Osteoblast (primary cell): ENCODE measurements at regions not wholly inside any gene's neighbourhood (a gene's known extent, or its start where the extent isn't known, plus 50 kb on each side); places are given as distances from the start of the nearest gene placed in this dataset.

Experiments
- DNase-seq: peaks from one replicate; pipeline ENCODE4 v3.0.0; 2011; ENCODE audit warnings: low spot score, mixed read lengths; ENCODE audit not compliant: insufficient read length; ENCODE audit errors: missing footprints
- H2AFZ ChIP-seq: 2 replicates; pipeline ENCODE4 v1.6.0; 2011; ENCODE audit warnings: mild to moderate bottlenecking, low read length
- H3K27ac ChIP-seq: 2 replicates; pipeline ENCODE4 v1.5.1; 2011; ENCODE audit warnings: mild to moderate bottlenecking, low read depth, low read length, moderate library complexity
- H3K27me3 ChIP-seq: 2 replicates; pipeline ENCODE4 v1.6.0; 2012; ENCODE audit warnings: mild to moderate bottlenecking, control low read depth, inconsistent platforms, low read length, moderate library complexity; ENCODE audit not compliant: insufficient read depth
- H3K36me3 ChIP-seq: 2 replicates; pipeline ENCODE4 v1.5.1; 2011; ENCODE audit warnings: mild to moderate bottlenecking, low read length, control low read depth, moderate library complexity; ENCODE audit not compliant: insufficient read depth
- H3K4me1 ChIP-seq: 2 replicates; pipeline ENCODE4 v1.5.1; 2011; ENCODE audit warnings: mild to moderate bottlenecking, low read length, control low read depth, moderate library complexity; ENCODE audit not compliant: insufficient read depth
- H3K4me2 ChIP-seq: 2 replicates; pipeline ENCODE4 v1.6.0; 2011; ENCODE audit warnings: mild to moderate bottlenecking, low read length; ENCODE audit not compliant: insufficient read depth
- H3K4me3 ChIP-seq: fragments of 200-600 bp; sonication (generic); 3 replicates; pipeline ENCODE4 v1.5.1; 2012; ENCODE audit warnings: mild to moderate bottlenecking, low read length, inconsistent platforms; ENCODE audit not compliant: insufficient read depth
- H3K79me2 ChIP-seq: 2 replicates; pipeline ENCODE4 v1.6.0; 2012; ENCODE audit warnings: mild to moderate bottlenecking, low read length, control low read depth, inconsistent platforms; ENCODE audit not compliant: insufficient read depth
- H3K9me3 ChIP-seq: 2 replicates; pipeline ENCODE4 v1.5.1; 2011; ENCODE audit warnings: low read depth, low read length, control low read depth
- H4K20me1 ChIP-seq: 2 replicates; pipeline ENCODE4 v1.6.0; 2012; ENCODE audit warnings: mild to moderate bottlenecking, low read length, control low read depth; ENCODE audit not compliant: insufficient read depth
- TF ChIP-seq, protein P1 (sequence below): IDR thresholded peaks from 2 replicates; pipeline ENCODE4 v1.5.1; 2011; ENCODE audit warnings: mild to moderate bottlenecking, low read depth, low read length, moderate library complexity; ENCODE audit errors: extremely low read depth

DNA sequence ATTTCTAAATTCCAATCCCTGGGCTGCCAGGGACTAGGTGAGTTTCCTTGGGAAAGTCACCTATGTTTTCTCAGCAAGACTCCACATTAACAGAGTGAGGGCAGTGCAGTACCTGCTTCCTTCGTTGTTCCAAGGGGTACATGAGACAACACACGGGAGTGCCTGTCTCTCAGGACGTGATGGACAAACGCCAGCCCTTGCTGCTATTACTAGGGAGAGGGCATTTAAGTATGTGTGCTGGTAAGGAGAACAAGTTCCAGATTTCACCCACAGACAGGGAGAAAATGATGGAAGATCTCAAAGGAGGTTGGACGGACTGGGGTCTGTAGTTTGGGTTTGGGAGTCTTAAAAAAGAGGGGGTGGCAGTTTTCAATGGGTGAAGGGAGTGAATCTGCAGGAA is 195.7 kb downstream of the HERPUD2 start:
- Histone ChIP-seq H3K27me3 (no peaks in the 10 kb centered on the region), H4K20me1 (no peaks in the 10 kb centered on the region), H3K9me3 (no peaks in the 10 kb centered on the region), H3K4me1 (no peaks in the 10 kb centered on the region), H2AFZ (no peak overlapping the region), H3K4me2 (no peak overlapping the region), H3K79me2 (no peaks in the 10 kb centered on the region), H3K36me3 (no peaks in the 10 kb centered on the region), H3K4me3 (no peak overlapping the region), H3K27ac (no peak overlapping the region)
- TF ChIP-seq, protein P1, sequence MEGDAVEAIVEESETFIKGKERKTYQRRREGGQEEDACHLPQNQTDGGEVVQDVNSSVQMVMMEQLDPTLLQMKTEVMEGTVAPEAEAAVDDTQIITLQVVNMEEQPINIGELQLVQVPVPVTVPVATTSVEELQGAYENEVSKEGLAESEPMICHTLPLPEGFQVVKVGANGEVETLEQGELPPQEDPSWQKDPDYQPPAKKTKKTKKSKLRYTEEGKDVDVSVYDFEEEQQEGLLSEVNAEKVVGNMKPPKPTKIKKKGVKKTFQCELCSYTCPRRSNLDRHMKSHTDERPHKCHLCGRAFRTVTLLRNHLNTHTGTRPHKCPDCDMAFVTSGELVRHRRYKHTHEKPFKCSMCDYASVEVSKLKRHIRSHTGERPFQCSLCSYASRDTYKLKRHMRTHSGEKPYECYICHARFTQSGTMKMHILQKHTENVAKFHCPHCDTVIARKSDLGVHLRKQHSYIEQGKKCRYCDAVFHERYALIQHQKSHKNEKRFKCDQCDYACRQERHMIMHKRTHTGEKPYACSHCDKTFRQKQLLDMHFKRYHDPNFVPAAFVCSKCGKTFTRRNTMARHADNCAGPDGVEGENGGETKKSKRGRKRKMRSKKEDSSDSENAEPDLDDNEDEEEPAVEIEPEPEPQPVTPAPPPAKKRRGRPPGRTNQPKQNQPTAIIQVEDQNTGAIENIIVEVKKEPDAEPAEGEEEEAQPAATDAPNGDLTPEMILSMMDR: no peak
- DNase-seq: no peak

DNA sequence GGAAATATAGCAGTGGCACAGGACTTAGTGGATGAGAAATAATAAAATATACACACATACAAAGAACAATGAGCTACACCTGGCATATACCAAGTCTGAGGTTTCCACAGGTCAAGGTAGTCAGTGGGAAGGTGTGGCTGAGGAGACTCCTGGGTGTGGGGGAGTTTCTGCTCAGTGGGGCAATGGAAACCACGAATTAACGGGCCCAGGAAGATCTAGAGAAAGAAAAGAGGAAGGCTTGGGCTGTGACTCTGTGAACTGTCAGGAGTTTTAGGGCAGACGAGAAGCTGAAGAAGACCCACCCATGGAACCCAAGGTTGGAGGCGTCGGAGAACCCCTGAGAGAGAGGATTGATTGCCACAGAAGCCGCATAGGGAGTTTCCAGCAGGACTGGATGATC is 196.5 kb downstream of the HERPUD2 start:
- no peak overlapping the region for H3K4me2 ChIP-seq
- TF ChIP-seq, protein P1: no peak
- H3K27me3 ChIP-seq: no peaks in the 10 kb centered on the region
- no peaks in the 10 kb centered on the region for H3K79me2 ChIP-seq
- no peak overlapping the region for H2AFZ ChIP-seq
- no peak overlapping the region for H3K4me3 ChIP-seq
- DNase-seq: no peak
- no peaks in the 10 kb centered on the region for H3K36me3 ChIP-seq
- H3K27ac ChIP-seq: no peak overlapping the region
- H3K9me3 ChIP-seq: no peaks in the 10 kb centered on the region
- no peaks in the 10 kb centered on the region for H4K20me1 ChIP-seq
- no peaks in the 10 kb centered on the region for H3K4me1 ChIP-seq

DNA sequence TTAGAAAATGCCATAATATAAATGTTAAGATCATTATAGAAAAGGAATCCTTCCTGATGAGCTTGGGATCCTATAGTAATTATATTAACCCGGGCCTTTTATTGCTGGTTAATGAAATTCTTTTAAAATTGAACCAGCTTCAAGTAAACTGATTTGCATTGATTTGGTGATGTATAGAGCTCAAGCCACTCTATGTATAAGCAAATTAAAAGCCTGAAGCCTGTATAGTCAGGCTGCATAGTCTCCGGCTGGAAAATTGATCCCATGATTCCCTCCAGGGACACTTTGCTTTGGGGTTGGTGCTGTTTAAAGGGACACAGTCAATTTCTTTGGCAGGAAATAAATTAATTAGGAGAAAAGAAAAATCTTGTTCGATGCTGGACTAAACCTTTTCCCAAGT is 199.1 kb downstream of the HERPUD2 start:
- DNase-seq: no peak
- Histone ChIP-seq H3K4me3 (no peak overlapping the region), H3K79me2 (no peaks in the 10 kb centered on the region), H3K27me3 (no peaks in the 10 kb centered on the region), H3K4me1 (no peaks in the 10 kb centered on the region), H2AFZ (no peak overlapping the region), H3K9me3 (no peaks in the 10 kb centered on the region), H3K36me3 (no peaks in the 10 kb centered on the region), H3K4me2 (no peak overlapping the region), H3K27ac (no peak overlapping the region), H4K20me1 (no peaks in the 10 kb centered on the region)
- TF ChIP-seq, protein P1: no peak

- Histone ChIP-seq H3K4me2 (no peak overlapping the region), H3K4me1 (no peaks in the 10 kb centered on the region), H3K36me3 (no peaks in the 10 kb centered on the region), H3K79me2 (no peaks in the 10 kb centered on the region), H4K20me1 (no peaks in the 10 kb centered on the region), H3K27ac (no peak overlapping the region), H3K9me3 (no peaks in the 10 kb centered on the region), H3K27me3 (no peaks in the 10 kb centered on the region), H3K4me3 (no peak overlapping the region), H2AFZ (no peak overlapping the region)
- TF ChIP-seq, protein P1: no peak
- no peak for DNase-seq
Measured at GRCh38 chr7:35495377-35495776, 199.6 kb downstream of the HERPUD2 start.
